ENCODE measurements at regions not wholly inside any gene's neighbourhood (a gene's known extent, or its start where the extent isn't known, plus 50 kb on each side); places are given as distances from the start of the nearest gene placed in this dataset.
"Not testable (repeated sequence)": the region's sequence is repeated elsewhere in the genome, so short reads cannot be mapped to it uniquely, and the experiment has no call there.

GRCh38 chr16:16448423-16448822 is 69.5 kb downstream of the NPIPA7 start:
- not testable (repeated sequence) for H3K36me3 ChIP-seq (ENCODE audit: control insufficient read depth, low read length); H3K4me3 ChIP-seq (ENCODE audit: low read length); H3K79me2 ChIP-seq (ENCODE audit: control insufficient read depth, low read length); H3F3A ChIP-seq (ENCODE audit: control insufficient read depth, insufficient read depth); H3K4me1 ChIP-seq (ENCODE audit: control insufficient read depth, low read length); H3K9me2 ChIP-seq (replicated peaks; ENCODE audit: control insufficient read depth, low read length); H3K27ac ChIP-seq (ENCODE audit: low read depth, low read length); H3K4me2 ChIP-seq (ENCODE audit: low read length); H3K9me3 ChIP-seq (ENCODE audit: control insufficient read depth, insufficient read depth, low read length); H4K20me1 ChIP-seq (ENCODE audit: control insufficient read depth, insufficient read depth, low read depth, low read length); H3K27me3 ChIP-seq (ENCODE audit: control insufficient read depth, low read length)

DNA sequence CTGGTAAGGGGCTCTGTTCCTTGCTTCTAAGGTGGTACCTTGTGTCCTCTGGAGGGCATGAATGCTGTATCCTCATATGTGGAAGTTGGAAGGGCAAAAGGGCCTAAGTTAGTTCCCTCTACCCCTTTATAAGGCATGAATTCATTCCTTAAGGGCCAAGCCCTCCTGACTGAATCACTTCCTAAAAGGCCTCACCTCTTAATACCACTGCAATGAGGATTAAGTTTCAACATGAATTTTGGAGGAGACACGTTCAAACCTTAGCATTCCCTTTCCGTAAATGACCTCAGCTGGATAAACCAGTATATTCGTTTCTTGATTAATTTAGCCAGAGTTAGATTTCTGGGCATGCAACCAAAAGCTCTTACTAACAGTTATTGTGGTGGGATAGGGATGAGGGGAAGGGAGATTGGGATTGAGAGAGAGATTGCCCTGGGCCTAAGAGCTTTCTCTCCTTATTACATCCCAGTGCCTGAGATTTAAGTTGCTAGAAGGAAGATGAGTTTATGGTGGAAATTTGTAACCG is 70.8 kb downstream of the NPIPA7 start:
- not testable (repeated sequence) for H3K36me3 ChIP-seq (ENCODE audit: control insufficient read depth, low read length); H3K4me3 ChIP-seq (ENCODE audit: low read length); H3K4me2 ChIP-seq (ENCODE audit: low read length); H3K27me3 ChIP-seq (ENCODE audit: control insufficient read depth, low read length); H3K9me3 ChIP-seq (ENCODE audit: control insufficient read depth, insufficient read depth, low read length); H3F3A ChIP-seq (ENCODE audit: control insufficient read depth, insufficient read depth); H3K4me1 ChIP-seq (ENCODE audit: control insufficient read depth, low read length); H3K9me2 ChIP-seq (replicated peaks; ENCODE audit: control insufficient read depth, low read length); H4K20me1 ChIP-seq (ENCODE audit: control insufficient read depth, insufficient read depth, low read depth, low read length); H3K79me2 ChIP-seq (ENCODE audit: control insufficient read depth, low read length); H3K27ac ChIP-seq (ENCODE audit: low read depth, low read length)

DNA sequence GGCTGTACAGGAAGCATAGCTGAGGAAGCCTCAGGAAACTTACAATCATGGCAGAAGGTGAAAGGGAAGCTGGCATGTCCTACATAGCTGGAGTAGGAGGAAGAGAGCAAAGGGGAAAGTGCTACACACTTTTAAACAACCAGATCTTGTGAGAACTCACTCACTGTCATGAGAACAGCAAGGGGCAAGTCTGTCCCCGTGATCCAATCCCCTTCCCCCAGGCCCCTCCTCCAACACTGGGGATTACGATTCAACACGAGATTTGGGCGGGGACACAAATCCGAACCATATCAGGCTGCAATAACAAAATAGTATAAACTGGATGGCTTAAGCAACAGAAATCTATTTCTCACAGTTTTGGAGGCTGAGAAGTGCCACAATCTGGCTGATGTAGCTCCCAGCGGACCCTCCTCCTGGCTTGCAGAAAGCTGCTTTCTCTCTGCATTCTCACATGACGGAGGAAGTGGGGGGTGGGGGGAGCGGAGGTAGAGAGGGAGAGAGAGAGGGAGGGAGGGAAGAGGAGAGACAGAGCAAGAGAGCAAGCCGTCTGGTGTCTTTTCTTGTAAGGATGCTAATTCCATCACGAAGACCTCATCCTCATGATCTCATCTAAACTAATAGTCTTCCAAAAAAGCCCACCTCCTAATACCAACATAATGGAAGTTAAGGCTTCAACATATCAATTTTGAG is 72.9 kb downstream of the NPIPA7 start:
- not testable (repeated sequence) for H3K4me3 ChIP-seq (ENCODE audit: low read length); H3K27me3 ChIP-seq (ENCODE audit: control insufficient read depth, low read length); H3K4me2 ChIP-seq (ENCODE audit: low read length); H3K9me3 ChIP-seq (ENCODE audit: control insufficient read depth, insufficient read depth, low read length); H4K20me1 ChIP-seq (ENCODE audit: control insufficient read depth, insufficient read depth, low read depth, low read length); H3K9me2 ChIP-seq (replicated peaks; ENCODE audit: control insufficient read depth, low read length); H3K27ac ChIP-seq (ENCODE audit: low read depth, low read length); H3K4me1 ChIP-seq (ENCODE audit: control insufficient read depth, low read length); H3K79me2 ChIP-seq (ENCODE audit: control insufficient read depth, low read length); H3F3A ChIP-seq (ENCODE audit: control insufficient read depth, insufficient read depth); H3K36me3 ChIP-seq (ENCODE audit: control insufficient read depth, low read length)

DNA sequence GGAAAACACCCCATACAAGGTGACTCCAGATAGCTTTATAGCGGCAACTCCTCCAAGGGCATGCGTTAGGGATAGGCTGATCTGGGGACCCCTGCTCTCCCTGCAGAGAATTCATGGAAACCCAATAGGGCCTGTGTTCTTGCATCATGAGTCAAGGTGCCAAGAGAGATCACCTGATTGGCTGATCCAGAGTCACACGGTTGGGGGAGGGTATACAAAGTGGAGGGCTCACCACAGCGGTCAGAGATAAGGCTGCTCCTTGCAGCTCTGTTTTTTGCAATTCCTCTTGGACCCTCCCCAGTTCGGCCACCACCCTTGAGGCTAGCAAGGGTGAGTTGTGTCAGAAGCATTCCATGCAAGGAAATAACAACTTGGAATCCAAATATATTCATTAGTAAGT is 79.6 kb downstream of the NPIPA7 start:
- not testable (repeated sequence) for H3F3A ChIP-seq (ENCODE audit: control insufficient read depth, insufficient read depth); H3K79me2 ChIP-seq (ENCODE audit: control insufficient read depth, low read length); H3K36me3 ChIP-seq (ENCODE audit: control insufficient read depth, low read length); H3K27ac ChIP-seq (ENCODE audit: low read depth, low read length); H3K9me3 ChIP-seq (ENCODE audit: control insufficient read depth, insufficient read depth, low read length); H3K4me2 ChIP-seq (ENCODE audit: low read length); H3K9me2 ChIP-seq (replicated peaks; ENCODE audit: control insufficient read depth, low read length); H4K20me1 ChIP-seq (ENCODE audit: control insufficient read depth, insufficient read depth, low read depth, low read length); H3K27me3 ChIP-seq (ENCODE audit: control insufficient read depth, low read length); H3K4me3 ChIP-seq (ENCODE audit: low read length); H3K4me1 ChIP-seq (ENCODE audit: control insufficient read depth, low read length)

GRCh38 chr16:16463792-16464191 is 84.9 kb downstream of the NPIPA7 start:
- H3K36me3 ChIP-seq (ENCODE audit: control insufficient read depth, low read length); H3K4me3 ChIP-seq (ENCODE audit: low read length); H3K4me2 ChIP-seq (ENCODE audit: low read length); H3K27me3 ChIP-seq (ENCODE audit: control insufficient read depth, low read length); H3K79me2 ChIP-seq (ENCODE audit: control insufficient read depth, low read length); H3K27ac ChIP-seq (ENCODE audit: low read depth, low read length); H4K20me1 ChIP-seq (ENCODE audit: control insufficient read depth, insufficient read depth, low read depth, low read length); H3K9me2 ChIP-seq (replicated peaks; ENCODE audit: control insufficient read depth, low read length); H3F3A ChIP-seq (ENCODE audit: control insufficient read depth, insufficient read depth); H3K9me3 ChIP-seq (ENCODE audit: control insufficient read depth, insufficient read depth, low read length); H3K4me1 ChIP-seq (ENCODE audit: control insufficient read depth, low read length): not testable (repeated sequence)

DNA sequence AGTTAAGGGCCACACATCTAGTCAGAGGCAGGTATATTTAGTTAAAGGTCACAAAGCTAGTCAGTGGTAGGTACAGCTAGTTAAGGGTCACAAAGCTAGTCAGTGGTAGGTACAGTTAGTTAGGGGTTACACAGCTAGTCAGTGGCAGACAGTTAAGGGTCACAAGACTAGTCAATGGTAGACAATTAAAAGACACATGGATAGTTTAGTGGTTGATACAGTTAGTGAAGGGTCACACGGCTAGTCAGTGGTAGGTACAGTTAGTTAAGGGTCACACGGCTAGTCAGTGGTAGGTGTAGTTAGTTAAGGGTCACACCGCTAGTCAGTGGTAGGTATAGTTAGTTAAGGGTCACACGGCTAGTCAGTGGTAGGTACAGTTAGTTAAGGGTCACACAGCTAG is 110.0 kb downstream of the NPIPA7 start:
- not testable (repeated sequence) for H3K4me1 ChIP-seq (ENCODE audit: control insufficient read depth, low read length); H3K27me3 ChIP-seq (ENCODE audit: control insufficient read depth, low read length); H3F3A ChIP-seq (ENCODE audit: control insufficient read depth, insufficient read depth); H4K20me1 ChIP-seq (ENCODE audit: control insufficient read depth, insufficient read depth, low read depth, low read length); H3K9me3 ChIP-seq (ENCODE audit: control insufficient read depth, insufficient read depth, low read length); H3K79me2 ChIP-seq (ENCODE audit: control insufficient read depth, low read length); H3K4me3 ChIP-seq (ENCODE audit: low read length); H3K27ac ChIP-seq (ENCODE audit: low read depth, low read length); H3K9me2 ChIP-seq (replicated peaks; ENCODE audit: control insufficient read depth, low read length); H3K4me2 ChIP-seq (ENCODE audit: low read length); H3K36me3 ChIP-seq (ENCODE audit: control insufficient read depth, low read length)

- not testable (repeated sequence) for H4K20me1 ChIP-seq (ENCODE audit: control insufficient read depth, insufficient read depth, low read depth, low read length); H3K4me3 ChIP-seq (ENCODE audit: low read length); H3K27me3 ChIP-seq (ENCODE audit: control insufficient read depth, low read length); H3K36me3 ChIP-seq (ENCODE audit: control insufficient read depth, low read length); H3K79me2 ChIP-seq (ENCODE audit: control insufficient read depth, low read length); H3K27ac ChIP-seq (ENCODE audit: low read depth, low read length); H3K9me3 ChIP-seq (ENCODE audit: control insufficient read depth, insufficient read depth, low read length); H3K4me2 ChIP-seq (ENCODE audit: low read length); H3K9me2 ChIP-seq (replicated peaks; ENCODE audit: control insufficient read depth, low read length); H3K4me1 ChIP-seq (ENCODE audit: control insufficient read depth, low read length); H3F3A ChIP-seq (ENCODE audit: control insufficient read depth, insufficient read depth)
Measured at GRCh38 chr16:16489466-16489865, 110.5 kb downstream of the NPIPA7 start.

DNA sequence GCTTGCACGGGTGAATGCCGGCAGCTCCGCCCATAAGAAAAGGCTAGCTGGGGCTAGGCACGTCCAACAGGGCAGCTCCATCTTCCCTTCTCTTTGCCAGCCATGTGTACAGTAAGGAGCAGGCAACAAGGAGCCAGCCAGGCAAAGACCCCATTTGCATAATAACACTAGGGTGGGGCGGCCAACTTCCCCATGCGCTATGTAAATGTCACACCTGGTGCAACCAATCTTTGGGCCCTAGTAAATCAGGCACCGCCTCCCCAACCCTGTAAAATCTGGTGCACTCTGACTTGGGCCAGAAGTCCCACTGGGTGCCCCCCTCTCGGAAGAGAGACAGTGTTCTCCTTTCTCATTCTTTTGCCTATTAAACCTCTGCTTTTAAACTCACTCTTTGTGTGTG is 115.2 kb downstream of the NPIPA7 start:
- not testable (repeated sequence) for H3K36me3 ChIP-seq (ENCODE audit: control insufficient read depth, low read length); H3K4me2 ChIP-seq (ENCODE audit: low read length); H3K9me3 ChIP-seq (ENCODE audit: control insufficient read depth, insufficient read depth, low read length); H3K27ac ChIP-seq (ENCODE audit: low read depth, low read length); H3K4me1 ChIP-seq (ENCODE audit: control insufficient read depth, low read length); H3K79me2 ChIP-seq (ENCODE audit: control insufficient read depth, low read length); H3F3A ChIP-seq (ENCODE audit: control insufficient read depth, insufficient read depth); H4K20me1 ChIP-seq (ENCODE audit: control insufficient read depth, insufficient read depth, low read depth, low read length); H3K4me3 ChIP-seq (ENCODE audit: low read length); H3K9me2 ChIP-seq (replicated peaks; ENCODE audit: control insufficient read depth, low read length); H3K27me3 ChIP-seq (ENCODE audit: control insufficient read depth, low read length)

Data from DOHH2 (cell line).